CD4-positive, alpha-beta T cell (primary cell): ENCODE measurements at regions not wholly inside any gene's neighbourhood (a gene's known extent, or its start where the extent isn't known, plus 50 kb on each side); places are given as distances from the start of the nearest gene placed in this dataset.

ENCODE experiments used
- ATAC-seq: fragments of 200-7000 bp; cut with Tn5 transposase; one replicate; pipeline ENCODE4 v1.10.0; 2022; ENCODE audit warnings: mild to moderate bottlenecking; ENCODE audit not compliant: poor library complexity
- CTCF ChIA-PET: fragments of 350-600 bp; sonication (Branson Sonifier 250); formaldehyde crosslinking; loops from one replicate; lab custom pipeline; 2021; ENCODE audit warnings: antibody characterized with exemption, inconsistent platforms; lab: Charles Lee
- POLR2A ChIA-PET: fragments of 350-600 bp; sonication (Branson Sonifier 250); formaldehyde crosslinking; loops from one replicate; lab custom pipeline; 2021; ENCODE audit warnings: antibody characterized with exemption, inconsistent platforms; lab: Charles Lee
- DNase-seq, 14 experiments: peaks; one replicate each; pipeline ENCODE4 v3.0.0-alpha.2; 2013 to 2020; ENCODE audit warnings: mixed read lengths in 2 of 14
- H3K27ac ChIP-seq, 2 donors: one replicate each; pipeline versions ENCODE4 v1.5.1 to v1.7.0; 2013; ENCODE audit warnings: low read length in 2 of 2, low read depth in 1 of 2, mild to moderate bottlenecking in 1 of 2
- H3K27me3 ChIP-seq, 2 experiments: 1 replicate in 1 of 2; 2 replicates in 1 of 2; pipeline versions ENCODE4 v1.6.1 to v1.7.0; 2013; ENCODE audit warnings: low read length in 2 of 2, control low read depth in 1 of 2, mild to moderate bottlenecking in 1 of 2, moderate library complexity in 1 of 2; ENCODE audit not compliant: insufficient read depth in 2 of 2, control insufficient read depth in 1 of 2
- H3K36me3 ChIP-seq: one replicate; pipeline ENCODE4 v1.6.1; 2013; ENCODE audit warnings: low read length, control low read depth; ENCODE audit not compliant: insufficient read depth
- H3K4me1 ChIP-seq: one replicate; pipeline ENCODE4 v1.6.1; 2013; ENCODE audit warnings: low read length, control low read depth; ENCODE audit not compliant: insufficient read depth
- H3K4me3 ChIP-seq: one replicate; pipeline ENCODE4 v1.5.1; 2013; ENCODE audit warnings: mild to moderate bottlenecking, low read length, moderate library complexity
- H3K9me3 ChIP-seq, 2 experiments: 1 replicate in 1 of 2; 2 replicates in 1 of 2; pipeline versions ENCODE4 v1.6.1 to v1.7.0; 2013; ENCODE audit warnings: low read length in 2 of 2, mild to moderate bottlenecking in 2 of 2, control low read depth in 1 of 2, moderate library complexity in 1 of 2; ENCODE audit not compliant: control insufficient read depth in 1 of 2, insufficient read depth in 1 of 2
- H3K27ac Mint-ChIP-seq: one replicate; pipeline ENCODE4 v1.8.0; 2020; ENCODE audit warnings: mixed read lengths
- H3K27me3 Mint-ChIP-seq: one replicate; pipeline ENCODE4 v1.8.0; 2021; ENCODE audit warnings: mixed read lengths
- H3K36me3 Mint-ChIP-seq: one replicate; pipeline ENCODE4 v1.8.0; 2021; ENCODE audit warnings: low read depth, mixed read lengths
- H3K4me1 Mint-ChIP-seq: one replicate; pipeline ENCODE4 v1.8.0; 2021; ENCODE audit warnings: low read depth, mixed read lengths
- H3K4me3 Mint-ChIP-seq: one replicate; pipeline ENCODE4 v1.8.0; 2020; ENCODE audit warnings: mild to moderate bottlenecking, mixed read lengths
- H3K9me3 Mint-ChIP-seq: one replicate; pipeline ENCODE4 v1.8.0; 2020; ENCODE audit warnings: mixed read lengths
- intact Hi-C, 2 experiments: fragments of 100-400 bp; cut with DNase I in 1 of 2; cut with micrococcal nuclease in 1 of 2; formaldehyde crosslinking; loops; one replicate each; pipeline versions ENCODE4 v1.15.1 to v1.9.0; 2023 to 2025; cut with DNase I, micrococcal nuclease
- TF ChIP-seq, protein P1 (sequence below): fragments of 200-600 bp; IDR thresholded peaks from one replicate; pipeline ENCODE4 v1.8.0; 2022; ENCODE audit warnings: antibody characterized with exemption, mild to moderate bottlenecking

DNA sequence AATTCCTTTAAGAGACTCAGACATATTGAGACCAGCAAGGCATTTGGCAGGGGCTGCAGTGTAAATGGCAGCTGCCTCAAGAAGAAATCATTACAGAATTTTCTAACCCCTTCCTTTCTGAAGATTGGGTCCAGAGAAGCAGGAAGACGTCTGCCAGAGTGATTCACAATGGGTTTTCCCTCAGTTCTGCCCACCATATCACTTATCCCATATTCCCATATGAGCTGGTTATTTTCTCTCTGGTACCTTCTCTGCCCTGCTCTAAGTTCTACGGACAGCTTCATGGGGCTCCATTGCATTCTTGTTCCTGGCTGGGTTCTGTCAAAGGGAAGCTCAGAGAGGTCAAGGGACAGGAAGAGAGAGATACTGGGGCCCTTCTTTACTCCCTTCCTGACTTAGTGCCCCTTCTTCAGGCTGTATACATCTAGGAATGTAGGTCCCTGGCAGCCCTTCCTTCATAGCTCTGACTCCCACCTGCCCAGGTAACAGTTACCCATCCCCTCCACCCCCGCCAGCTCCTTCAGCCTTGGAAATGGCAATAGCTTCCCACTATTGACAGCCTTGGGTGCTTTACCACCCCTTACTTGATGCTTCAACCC, 420.6 kb upstream of the DAB1 start:
- Histone ChIP-seq H3K4me3 (no peak overlapping the region), H3K36me3 (no peaks in the 10 kb centered on the region), H3K4me1 (no peaks in the 10 kb centered on the region), H3K9me3 (peaks cover 0 to 8% of the 10 kb centered on the region in 2 experiments), H3K27me3 (no peaks in the 10 kb centered on the region), H3K27ac (no peak overlapping the region)
- intact Hi-C loops = no loop called here
- POLR2A ChIA-PET = no interaction called here
- H3K9me3 Mint-ChIP-seq = peaks cover 7% of the 10 kb centered on the region
- no peak overlapping the region for H3K4me3 Mint-ChIP-seq
- H3K27ac Mint-ChIP-seq = no peak overlapping the region
- peaks cover 7% of the 10 kb centered on the region for H3K27me3 Mint-ChIP-seq
- no peaks in the 10 kb centered on the region for H3K4me1 Mint-ChIP-seq
- CTCF ChIA-PET = no interaction called here
- no peaks in the 10 kb centered on the region for H3K36me3 Mint-ChIP-seq
- DNase-seq (no peak), ATAC-seq (no peak)
- TF ChIP-seq, protein P1, sequence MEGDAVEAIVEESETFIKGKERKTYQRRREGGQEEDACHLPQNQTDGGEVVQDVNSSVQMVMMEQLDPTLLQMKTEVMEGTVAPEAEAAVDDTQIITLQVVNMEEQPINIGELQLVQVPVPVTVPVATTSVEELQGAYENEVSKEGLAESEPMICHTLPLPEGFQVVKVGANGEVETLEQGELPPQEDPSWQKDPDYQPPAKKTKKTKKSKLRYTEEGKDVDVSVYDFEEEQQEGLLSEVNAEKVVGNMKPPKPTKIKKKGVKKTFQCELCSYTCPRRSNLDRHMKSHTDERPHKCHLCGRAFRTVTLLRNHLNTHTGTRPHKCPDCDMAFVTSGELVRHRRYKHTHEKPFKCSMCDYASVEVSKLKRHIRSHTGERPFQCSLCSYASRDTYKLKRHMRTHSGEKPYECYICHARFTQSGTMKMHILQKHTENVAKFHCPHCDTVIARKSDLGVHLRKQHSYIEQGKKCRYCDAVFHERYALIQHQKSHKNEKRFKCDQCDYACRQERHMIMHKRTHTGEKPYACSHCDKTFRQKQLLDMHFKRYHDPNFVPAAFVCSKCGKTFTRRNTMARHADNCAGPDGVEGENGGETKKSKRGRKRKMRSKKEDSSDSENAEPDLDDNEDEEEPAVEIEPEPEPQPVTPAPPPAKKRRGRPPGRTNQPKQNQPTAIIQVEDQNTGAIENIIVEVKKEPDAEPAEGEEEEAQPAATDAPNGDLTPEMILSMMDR = no peak

GRCh38 chr1:57843760-57844159, 419.9 kb upstream of the DAB1 start:
- TF ChIP-seq, protein P1 = no peak
- peaks cover 7% of the 10 kb centered on the region for H3K27me3 Mint-ChIP-seq
- no peak overlapping the region for H3K27ac ChIP-seq
- CTCF ChIA-PET = no interaction called here
- intact Hi-C loops = no loop called here
- DNase-seq (no peak), ATAC-seq (no peak)
- H3K4me1 Mint-ChIP-seq = no peaks in the 10 kb centered on the region
- peaks cover 7% of the 10 kb centered on the region for H3K9me3 Mint-ChIP-seq
- H3K27ac Mint-ChIP-seq = no peak overlapping the region
- H3K36me3 Mint-ChIP-seq = no peaks in the 10 kb centered on the region
- no peaks in the 10 kb centered on the region for H3K36me3 ChIP-seq
- peaks cover 0 to 8% of the 10 kb centered on the region in 2 experiments for H3K9me3 ChIP-seq
- H3K4me3 Mint-ChIP-seq = no peak overlapping the region
- no peak overlapping the region for H3K4me3 ChIP-seq
- POLR2A ChIA-PET = no interaction called here
- H3K4me1 ChIP-seq = no peaks in the 10 kb centered on the region
- no peaks in the 10 kb centered on the region for H3K27me3 ChIP-seq

DNA sequence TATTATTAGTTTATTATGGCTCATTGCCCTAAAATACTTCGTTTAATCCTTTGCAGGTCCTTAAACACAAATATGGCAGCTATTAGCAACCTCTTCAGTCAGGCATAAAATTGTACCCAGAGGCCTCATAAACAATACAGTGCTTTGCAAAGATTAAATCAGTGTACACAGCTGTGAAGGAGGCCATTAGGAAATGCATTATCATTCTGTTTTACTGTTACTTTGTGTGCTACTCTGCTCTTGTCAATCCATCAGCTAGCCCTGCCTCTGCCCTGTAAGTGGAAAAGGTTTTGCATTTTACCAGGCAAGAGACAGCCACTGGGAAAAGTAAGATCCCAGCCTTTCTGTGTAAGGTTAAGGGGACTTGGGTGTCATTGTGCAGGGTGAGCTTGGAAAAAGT, 415.7 kb upstream of the DAB1 start:
- POLR2A ChIA-PET = no interaction called here
- H3K9me3 Mint-ChIP-seq = peaks cover 7% of the 10 kb centered on the region
- no peaks in the 10 kb centered on the region for H3K36me3 Mint-ChIP-seq
- H3K27me3 Mint-ChIP-seq = peaks cover 6% of the 10 kb centered on the region
- CTCF ChIA-PET = no interaction called here
- no peak for DNase-seq
- ATAC-seq = no peak
- H3K27ac Mint-ChIP-seq = no peak overlapping the region
- peaks cover 0 to 8% of the 10 kb centered on the region in 2 experiments for H3K9me3 ChIP-seq
- H3K4me1 Mint-ChIP-seq = no peaks in the 10 kb centered on the region
- H3K4me1 ChIP-seq = no peaks in the 10 kb centered on the region
- H3K4me3 Mint-ChIP-seq = no peak overlapping the region
- H3K36me3 ChIP-seq = no peaks in the 10 kb centered on the region
- intact Hi-C loops = no loop called here
- TF ChIP-seq, protein P1 = no peak
- no peak overlapping the region for H3K4me3 ChIP-seq
- H3K27me3 ChIP-seq = peaks cover 0 to 4% of the 10 kb centered on the region in 2 experiments
- no peak overlapping the region for H3K27ac ChIP-seq
